HEK293T (cell line): ENCODE measurements at regions not wholly inside any gene's neighbourhood (a gene's known extent, or its start where the extent isn't known, plus 50 kb on each side); places are given as distances from the start of the nearest gene placed in this dataset.

Source experiments
- BHLHE40 ChIP-seq: fragments of 450-650 bp; IDR thresholded peaks from 2 replicates; pipeline ENCODE4 v1.6.1; 2016; ENCODE audit warnings: mild to moderate bottlenecking, moderate library complexity, borderline replicate concordance
- FOXM1 ChIP-seq: fragments of 450-650 bp; IDR thresholded peaks from 2 replicates; pipeline ENCODE4 v1.6.1; 2017; ENCODE audit warnings: mild to moderate bottlenecking, borderline replicate concordance
- ZNF384 ChIP-seq: fragments of 450-650 bp; IDR thresholded peaks from 2 replicates; pipeline ENCODE4 v1.6.1; 2016

DNA sequence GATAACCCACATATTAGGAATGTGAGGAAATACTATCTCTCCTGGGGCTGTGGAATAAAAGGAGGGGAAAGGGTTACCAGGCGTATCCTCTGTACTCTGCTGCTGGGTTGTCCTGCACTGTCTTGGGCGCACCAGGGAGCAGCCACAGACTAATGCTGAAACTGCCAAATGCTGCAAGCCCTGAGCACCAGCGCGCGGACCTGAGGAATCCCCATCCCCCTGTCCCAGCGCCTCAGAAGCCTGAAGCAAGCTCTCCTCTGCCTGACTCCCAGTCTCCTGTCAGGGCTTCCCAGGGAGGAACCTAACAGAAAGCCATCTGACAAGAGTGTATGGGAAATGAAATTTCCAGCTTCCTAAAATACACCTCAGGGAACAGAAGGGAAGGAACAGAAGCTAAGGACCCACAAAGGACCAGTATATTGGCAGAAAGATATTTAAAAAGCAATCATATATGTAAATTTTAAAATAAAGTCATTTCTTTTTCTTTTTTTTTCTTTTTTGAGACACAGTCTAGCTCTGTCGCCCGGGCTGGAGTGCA, 158.3 kb upstream of the C2CD4B start:
- TF ChIP-seq FOXM1 (no peak), BHLHE40 (no peak), ZNF384 (no peak)
